Large intestine (tissue), 3 donors: ENCODE measurements at regions not wholly inside any gene's neighbourhood (a gene's known extent, or its start where the extent isn't known, plus 50 kb on each side); places are given as distances from the start of the nearest gene placed in this dataset.

Source experiments
- DNase-seq, 2 donors: peaks; one replicate each; pipeline versions ENCODE4 v3.0.0 to v3.0.0-alpha.2; 2013
- H3K27ac ChIP-seq: one replicate; pipeline ENCODE4 v1.5.1; 2013; ENCODE audit warnings: low read length
- H3K27me3 ChIP-seq: 2 replicates; pipeline ENCODE4 v1.6.1; 2013; ENCODE audit warnings: low read length; ENCODE audit not compliant: control insufficient read depth, insufficient read depth
- H3K36me3 ChIP-seq: 2 replicates; pipeline ENCODE4 v1.6.1; 2013; ENCODE audit warnings: low read length; ENCODE audit not compliant: control insufficient read depth, insufficient read depth
- H3K4me1 ChIP-seq: one replicate; pipeline ENCODE4 v1.6.1; 2013; ENCODE audit warnings: low read length; ENCODE audit not compliant: control insufficient read depth, insufficient read depth
- H3K4me3 ChIP-seq: one replicate; pipeline ENCODE4 v1.5.1; 2013; ENCODE audit warnings: low read length
- H3K9me3 ChIP-seq: one replicate; pipeline ENCODE4 v1.6.1; 2013; ENCODE audit warnings: mild to moderate bottlenecking, low read depth, low read length, moderate library complexity; ENCODE audit not compliant: control insufficient read depth
- WGBS: methylation state at CpG from one replicate; pipeline ENCODE4 v1.1.5; 2013; ENCODE audit warnings: low lambda C conversion rate; ENCODE audit not compliant: insufficient coverage; 5-methylcytosine and 5-hydroxymethylcytosine counted together

DNA sequence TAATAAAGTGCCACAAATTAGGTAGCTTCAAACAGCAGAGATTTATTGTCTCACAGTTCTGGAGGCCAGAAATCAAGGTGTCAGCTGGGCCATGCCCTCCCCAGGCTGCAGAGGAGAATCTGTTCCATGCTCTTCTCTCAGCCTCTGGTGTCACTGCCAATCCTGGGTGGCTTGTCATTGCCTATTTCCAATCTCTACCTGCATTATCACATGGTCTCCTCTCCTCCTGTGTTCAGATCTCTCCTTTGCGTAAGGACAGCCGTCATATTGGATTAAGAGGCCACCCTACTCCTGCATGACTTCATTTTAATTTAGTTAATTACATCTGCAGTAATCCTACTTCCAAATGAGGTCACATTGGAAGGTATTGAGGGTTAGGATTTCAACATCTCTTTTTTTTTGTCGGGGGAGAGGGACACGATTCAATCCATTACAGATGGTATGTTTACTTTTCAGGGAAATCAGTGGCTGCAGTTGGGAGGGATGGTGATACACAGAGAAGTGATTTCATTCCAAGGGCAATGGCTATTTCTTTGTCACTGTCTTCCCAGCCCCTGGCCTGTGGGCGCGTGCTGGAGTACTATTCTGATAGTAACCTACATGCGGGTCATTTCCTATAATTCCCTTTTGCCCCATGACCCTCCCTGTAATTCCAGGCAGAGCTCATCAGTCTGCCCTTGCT, 169.4 kb downstream of the MINAR1 start:
- Histone ChIP-seq H3K9me3 (no peaks in the 10 kb centered on the region), H3K4me1 (no peaks in the 10 kb centered on the region), H3K27ac (no peak overlapping the region), H3K4me3 (no peak overlapping the region), H3K36me3 (no peaks in the 10 kb centered on the region), H3K27me3 (no peaks in the 10 kb centered on the region)
- WGBS: 93% methylated on average over 3 of the region's 7 CpGs
- no peak for DNase-seq

DNA sequence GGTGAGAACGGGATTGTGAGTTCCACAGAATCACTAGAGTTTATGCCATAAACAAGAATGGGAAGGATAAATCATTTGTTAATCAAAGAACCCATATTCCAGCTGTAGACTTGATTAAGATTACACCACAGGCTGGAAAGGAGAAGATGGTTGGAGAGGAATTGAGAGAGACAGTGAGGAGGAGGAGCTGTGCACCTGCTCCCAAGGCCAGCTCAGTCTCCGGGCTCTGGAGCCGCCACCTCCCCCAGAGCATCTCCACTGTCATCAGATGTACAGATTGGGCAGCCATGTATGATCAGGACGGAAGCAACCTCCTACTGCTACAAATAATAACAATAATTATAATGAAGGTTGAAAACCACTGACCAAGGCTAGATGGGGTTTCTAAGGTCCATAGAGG, 170.0 kb downstream of the MINAR1 start:
- no peaks in the 10 kb centered on the region for H3K27me3 ChIP-seq
- no peak overlapping the region for H3K4me3 ChIP-seq
- H3K4me1 ChIP-seq: no peaks in the 10 kb centered on the region
- no peaks in the 10 kb centered on the region for H3K9me3 ChIP-seq
- H3K27ac ChIP-seq: no peak overlapping the region
- no peaks in the 10 kb centered on the region for H3K36me3 ChIP-seq
- no CpG with 5 or more reads among the region's 4 CpGs for WGBS
- no peak for DNase-seq

DNA sequence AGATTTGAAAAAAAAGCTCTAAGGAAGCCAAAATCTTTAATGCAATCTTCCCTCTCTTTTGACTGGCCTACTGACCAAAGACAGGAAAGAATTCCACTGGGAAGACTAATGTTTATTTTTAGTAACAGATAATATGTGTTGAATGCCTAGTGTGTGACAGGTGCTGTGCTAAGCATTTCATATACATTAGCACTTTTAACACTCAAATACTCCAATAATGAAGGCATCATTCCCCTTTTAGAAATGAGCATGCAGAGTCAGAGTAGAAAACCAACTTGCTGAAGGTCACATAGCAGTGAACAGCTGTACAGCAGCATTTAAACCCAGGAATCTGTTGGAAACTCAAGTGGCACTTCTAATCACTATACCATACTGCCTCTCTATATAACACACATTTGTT, 170.6 kb downstream of the MINAR1 start:
- Histone ChIP-seq H3K4me1 (no peaks in the 10 kb centered on the region), H3K36me3 (no peaks in the 10 kb centered on the region), H3K4me3 (no peak overlapping the region), H3K27me3 (no peaks in the 10 kb centered on the region), H3K27ac (no peak overlapping the region), H3K9me3 (no peaks in the 10 kb centered on the region)
- no peak for DNase-seq

DNA sequence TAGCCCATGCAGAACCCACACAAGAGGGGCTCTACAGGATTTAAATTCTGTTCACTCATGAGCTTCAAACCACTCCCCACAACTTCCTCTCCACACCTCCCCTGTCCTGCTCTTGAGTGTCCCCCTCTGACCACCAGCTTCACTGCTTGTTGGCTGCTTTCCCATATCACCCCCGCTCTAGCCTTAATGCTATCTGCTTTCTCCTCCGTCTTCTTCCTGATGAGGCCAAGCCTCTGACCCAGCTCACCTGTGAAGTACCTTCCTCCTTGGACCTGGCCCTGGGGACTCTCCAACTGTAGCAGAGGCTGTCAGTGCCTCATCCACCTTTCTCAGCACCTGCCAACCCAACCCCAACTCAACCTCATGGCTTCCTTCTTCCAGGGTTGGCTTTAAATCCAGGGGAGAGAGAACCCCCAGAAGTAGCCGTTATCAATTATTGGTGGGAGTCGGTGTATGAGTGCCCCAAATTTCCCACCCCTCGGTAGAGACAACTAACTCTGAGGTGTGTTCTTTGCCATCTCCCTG, 174.8 kb downstream of the MINAR1 start:
- Histone ChIP-seq H3K4me3 (no peak overlapping the region), H3K4me1 (no peaks in the 10 kb centered on the region), H3K9me3 (no peaks in the 10 kb centered on the region), H3K36me3 (no peaks in the 10 kb centered on the region), H3K27ac (no peak overlapping the region), H3K27me3 (no peaks in the 10 kb centered on the region)
- WGBS: no CpG with 5 or more reads among the region's 5 CpGs
- DNase-seq: no peak

DNA sequence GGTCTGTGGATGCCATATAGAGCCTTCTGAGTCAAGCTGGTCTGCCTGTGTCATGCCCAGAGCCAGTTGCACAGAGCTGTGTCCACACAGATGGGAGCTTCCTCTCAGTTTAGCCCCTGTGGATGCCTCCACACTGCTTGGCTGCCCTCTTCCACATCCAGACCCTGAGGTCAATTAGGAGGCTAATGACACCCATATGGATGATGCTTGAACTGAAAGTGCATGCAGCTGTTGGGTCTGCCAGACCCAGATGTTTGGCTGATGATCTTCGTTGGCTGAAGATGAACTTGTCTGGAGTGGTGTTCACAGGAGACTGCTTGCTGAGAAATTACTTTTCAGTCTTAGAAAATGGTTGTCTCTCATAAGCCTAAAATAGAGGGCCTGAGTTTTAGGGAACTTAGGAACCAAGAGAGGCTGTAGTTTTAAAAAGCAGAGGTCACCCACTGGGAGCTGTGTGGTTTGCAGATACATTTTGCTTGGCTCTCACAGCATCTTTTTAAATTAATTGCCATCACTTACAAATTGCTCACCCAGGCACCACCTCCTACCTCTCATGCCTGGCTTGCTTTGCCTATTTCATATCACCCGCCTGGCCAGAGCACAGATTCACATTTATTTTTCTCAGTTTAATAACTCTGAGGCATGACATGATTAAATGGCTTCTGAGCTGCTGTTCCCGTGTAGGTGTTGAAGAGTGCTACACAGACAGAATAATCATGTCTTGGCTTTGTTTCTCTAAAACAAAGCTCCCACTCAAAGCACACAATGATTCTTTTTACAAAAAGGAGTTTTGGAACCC, 176.1 kb downstream of the MINAR1 start:
- H3K4me1 ChIP-seq: no peaks in the 10 kb centered on the region
- no peaks in the 10 kb centered on the region for H3K27me3 ChIP-seq
- no peaks in the 10 kb centered on the region for H3K9me3 ChIP-seq
- DNase-seq: no peak
- H3K4me3 ChIP-seq: no peak overlapping the region
- no peak overlapping the region for H3K27ac ChIP-seq
- 80% methylated on average over 1 of the region's 3 CpGs for WGBS
- H3K36me3 ChIP-seq: no peaks in the 10 kb centered on the region

DNA sequence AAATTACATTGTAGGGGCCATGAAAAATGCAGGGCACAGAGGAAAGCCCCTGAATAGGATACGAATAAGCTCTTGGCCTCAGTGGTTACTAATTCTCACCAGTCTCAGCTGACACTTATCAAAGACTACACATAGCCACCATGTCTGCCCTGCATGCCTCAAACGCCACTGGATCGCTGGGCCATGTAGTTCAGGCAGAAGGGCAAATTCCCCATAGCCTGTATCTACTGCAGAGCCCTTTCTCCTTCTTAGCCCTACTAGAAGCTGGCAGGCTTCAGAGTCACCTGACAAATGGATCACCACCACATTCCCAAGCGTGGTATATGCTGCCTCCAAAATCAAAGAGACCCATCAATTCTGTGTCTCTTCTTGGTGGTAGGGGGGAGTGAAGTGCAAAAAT, 177.4 kb downstream of the MINAR1 start:
- no CpG with 5 or more reads among the region's 4 CpGs for WGBS
- DNase-seq: no peak
- Histone ChIP-seq H3K36me3 (no peaks in the 10 kb centered on the region), H3K27me3 (no peaks in the 10 kb centered on the region), H3K27ac (no peak overlapping the region), H3K4me1 (no peaks in the 10 kb centered on the region), H3K4me3 (no peak overlapping the region), H3K9me3 (no peaks in the 10 kb centered on the region)

DNA sequence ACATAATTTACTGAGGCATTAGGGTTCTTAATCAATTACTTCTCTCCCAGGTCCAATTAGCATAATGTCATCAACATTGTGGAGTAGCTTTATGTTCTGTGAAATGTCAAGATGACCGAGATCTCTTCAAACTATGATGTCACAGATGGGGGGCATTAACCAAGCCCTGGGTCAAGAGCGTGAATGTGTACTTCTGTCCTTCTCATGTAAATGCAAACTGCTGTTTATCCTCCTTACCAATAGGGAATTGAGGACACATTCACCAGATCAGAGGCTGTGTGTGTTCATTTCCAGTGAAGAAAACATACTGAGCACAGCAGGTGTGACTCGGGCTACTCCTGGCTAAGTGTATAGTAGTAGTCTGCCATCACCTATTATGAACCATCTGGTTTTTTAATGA, 177.9 kb downstream of the MINAR1 start:
- Histone ChIP-seq H3K4me1 (no peaks in the 10 kb centered on the region), H3K36me3 (no peaks in the 10 kb centered on the region), H3K27me3 (no peaks in the 10 kb centered on the region), H3K9me3 (no peaks in the 10 kb centered on the region), H3K4me3 (no peak overlapping the region), H3K27ac (no peak overlapping the region)
- no peak for DNase-seq
- no CpG with 5 or more reads among the region's 3 CpGs for WGBS

DNA sequence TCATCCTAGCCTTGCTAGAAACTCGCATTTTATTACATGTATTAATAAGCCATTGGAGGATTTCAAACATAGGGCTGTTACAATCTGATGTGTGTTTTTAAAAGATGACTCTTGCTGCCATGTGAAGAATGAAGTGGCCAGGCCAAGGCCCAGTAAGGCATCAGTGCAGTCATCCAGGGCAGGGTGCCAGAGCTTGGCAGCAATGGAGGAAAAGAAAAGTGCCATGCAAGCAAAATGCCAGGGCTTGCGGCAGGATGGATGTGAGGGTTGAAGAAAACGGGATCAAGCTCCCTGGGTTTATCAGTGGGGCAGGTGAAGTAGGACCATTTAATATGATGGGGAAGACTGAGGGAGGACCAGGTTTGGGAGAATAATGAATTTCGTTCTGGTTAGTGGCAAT, 183.6 kb downstream of the MINAR1 start:
- Histone ChIP-seq H3K27me3 (no peaks in the 10 kb centered on the region), H3K27ac (no peak overlapping the region), H3K9me3 (no peaks in the 10 kb centered on the region), H3K4me1 (no peaks in the 10 kb centered on the region), H3K36me3 (no peaks in the 10 kb centered on the region), H3K4me3 (no peak overlapping the region)
- WGBS: 100% methylated on average over 1 of the region's 4 CpGs
- no peak for DNase-seq

DNA sequence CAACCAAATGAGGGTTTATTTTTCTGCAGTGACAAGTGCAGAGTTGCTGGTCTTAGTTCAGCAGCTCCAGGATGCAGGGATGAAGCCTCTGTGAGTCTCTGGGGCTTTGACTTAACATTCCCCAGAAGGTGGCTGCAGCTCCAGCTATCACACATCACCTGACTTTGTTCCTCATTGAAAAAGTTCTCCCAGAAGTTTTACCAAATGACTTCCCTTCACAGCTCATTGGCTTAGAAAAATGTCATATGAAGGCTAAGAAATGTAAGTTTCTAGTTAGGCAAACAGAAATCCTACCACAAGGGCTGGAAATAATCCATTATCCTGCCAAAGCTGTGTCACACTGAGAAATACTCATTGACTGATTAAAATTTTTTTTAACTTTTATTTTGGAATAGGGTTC, 184.9 kb downstream of the MINAR1 start:
- Histone ChIP-seq H3K4me1 (no peaks in the 10 kb centered on the region), H3K9me3 (no peaks in the 10 kb centered on the region), H3K36me3 (no peaks in the 10 kb centered on the region), H3K27me3 (no peaks in the 10 kb centered on the region), H3K4me3 (no peak overlapping the region), H3K27ac (no peak overlapping the region)
- DNase-seq: no peak

DNA sequence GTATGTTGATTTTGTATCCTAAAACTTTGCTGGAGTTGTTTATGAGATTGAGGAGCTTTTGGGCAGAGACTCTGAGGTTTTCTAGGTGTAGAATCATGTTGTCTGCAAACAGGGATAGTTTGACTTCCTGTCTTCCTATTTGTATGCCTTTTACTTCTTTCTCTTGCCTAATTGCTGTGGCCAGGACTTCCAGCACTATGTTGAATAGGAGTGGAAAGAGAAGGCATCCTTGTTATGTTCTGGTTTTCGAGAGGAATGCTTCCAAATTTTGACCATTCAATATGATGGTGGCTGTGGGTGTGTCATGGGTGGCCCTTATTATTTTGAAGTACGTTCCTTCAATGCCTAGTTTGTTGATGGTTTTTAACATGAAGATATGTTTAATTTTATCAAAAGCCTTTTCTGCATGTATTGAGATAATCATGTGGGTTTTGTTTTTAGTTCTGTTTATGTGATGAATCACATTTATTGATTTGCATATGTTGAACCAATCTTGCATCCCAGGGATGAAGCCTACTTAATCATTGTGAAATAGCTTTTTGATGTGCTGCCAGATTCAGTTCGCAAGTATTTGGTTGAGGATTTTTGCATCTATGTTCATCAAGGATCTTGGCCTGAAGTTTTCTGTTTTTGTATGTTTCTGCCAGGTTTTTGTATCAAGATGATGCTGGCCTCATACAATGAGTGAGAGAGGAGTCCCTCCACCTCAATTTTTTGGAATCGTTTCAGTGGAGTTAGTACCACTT, 188.1 kb downstream of the MINAR1 start:
- no peaks in the 10 kb centered on the region for H3K27me3 ChIP-seq
- WGBS: 100% methylated on average over 1 of the region's 4 CpGs
- H3K27ac ChIP-seq: no peak overlapping the region
- no peaks in the 10 kb centered on the region for H3K9me3 ChIP-seq
- no peaks in the 10 kb centered on the region for H3K36me3 ChIP-seq
- no peaks in the 10 kb centered on the region for H3K4me1 ChIP-seq
- DNase-seq: no peak
- H3K4me3 ChIP-seq: no peak overlapping the region
